BJ (cell line): ENCODE measurements at regions not wholly inside any gene's neighbourhood (a gene's known extent, or its start where the extent isn't known, plus 50 kb on each side); places are given as distances from the start of the nearest gene placed in this dataset.

ENCODE experiments used
- CTCF ChIA-PET: fragments of 350-600 bp; formaldehyde crosslinking; extraction: SDS; loops from one replicate; lab custom pipeline; 2021; ENCODE audit warnings: antibody characterized with exemption, inconsistent platforms; lab: Yijun Ruan, JAX
- POLR2A ChIA-PET: fragments of 300-600 bp; sonication (Branson Sonifier 250); formaldehyde crosslinking; extraction: SDS; loops from one replicate; lab custom pipeline; 2021; ENCODE audit warnings: antibody characterized with exemption; lab: Charles Lee
- DNase-seq: peaks from one replicate; pipeline ENCODE4 v3.0.0-alpha.2; 2011; ENCODE audit warnings: low read depth
- H3K27me3 ChIP-seq: 2 replicates; pipeline ENCODE4 v1.6.0; 2011; ENCODE audit warnings: low read length; ENCODE audit not compliant: control insufficient read depth, insufficient read depth
- H3K36me3 ChIP-seq: 2 replicates; pipeline ENCODE4 v1.5.1; 2011; ENCODE audit warnings: low read length; ENCODE audit not compliant: control insufficient read depth, insufficient read depth
- H3K4me3 ChIP-seq: 2 replicates; pipeline ENCODE4 v1.5.1; 2011; ENCODE audit warnings: low read depth, mild to moderate bottlenecking, control low read depth, low read length
- TF ChIP-seq, protein P1 (sequence below): IDR thresholded peaks from 2 replicates; pipeline ENCODE4 v1.5.1; 2011; ENCODE audit warnings: low read depth, mild to moderate bottlenecking, control low read depth, inconsistent platforms, low read length, moderate library complexity; ENCODE audit not compliant: insufficient read depth

DNA sequence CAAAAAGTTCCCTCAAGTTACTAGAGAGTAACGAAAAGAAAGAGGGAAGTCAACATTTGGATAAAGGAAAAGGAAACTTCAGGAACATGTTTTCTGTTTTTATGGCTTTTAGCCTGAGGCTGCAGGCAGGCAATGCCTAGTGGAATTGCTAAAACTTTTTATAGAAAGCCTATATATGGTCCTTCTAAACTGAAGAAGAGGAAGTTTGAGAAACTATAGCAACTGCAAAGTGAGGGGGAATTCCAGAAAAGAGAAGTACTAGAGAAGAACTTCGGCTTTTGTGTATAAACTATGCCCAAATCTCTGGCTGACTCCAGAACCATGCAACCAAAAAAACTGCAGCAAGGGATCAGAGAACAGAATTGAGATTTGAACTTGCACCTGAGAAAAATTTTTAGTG lies 74.3 kb upstream of the ARHGAP42 start:
- Histone ChIP-seq H3K4me3 (no peak overlapping the region), H3K27me3 (no peaks in the 10 kb centered on the region), H3K36me3 (no peaks in the 10 kb centered on the region)
- no peak for DNase-seq
- ChIA-PET CTCF (no interaction called here), POLR2A (no interaction called here)
- TF ChIP-seq, protein P1, sequence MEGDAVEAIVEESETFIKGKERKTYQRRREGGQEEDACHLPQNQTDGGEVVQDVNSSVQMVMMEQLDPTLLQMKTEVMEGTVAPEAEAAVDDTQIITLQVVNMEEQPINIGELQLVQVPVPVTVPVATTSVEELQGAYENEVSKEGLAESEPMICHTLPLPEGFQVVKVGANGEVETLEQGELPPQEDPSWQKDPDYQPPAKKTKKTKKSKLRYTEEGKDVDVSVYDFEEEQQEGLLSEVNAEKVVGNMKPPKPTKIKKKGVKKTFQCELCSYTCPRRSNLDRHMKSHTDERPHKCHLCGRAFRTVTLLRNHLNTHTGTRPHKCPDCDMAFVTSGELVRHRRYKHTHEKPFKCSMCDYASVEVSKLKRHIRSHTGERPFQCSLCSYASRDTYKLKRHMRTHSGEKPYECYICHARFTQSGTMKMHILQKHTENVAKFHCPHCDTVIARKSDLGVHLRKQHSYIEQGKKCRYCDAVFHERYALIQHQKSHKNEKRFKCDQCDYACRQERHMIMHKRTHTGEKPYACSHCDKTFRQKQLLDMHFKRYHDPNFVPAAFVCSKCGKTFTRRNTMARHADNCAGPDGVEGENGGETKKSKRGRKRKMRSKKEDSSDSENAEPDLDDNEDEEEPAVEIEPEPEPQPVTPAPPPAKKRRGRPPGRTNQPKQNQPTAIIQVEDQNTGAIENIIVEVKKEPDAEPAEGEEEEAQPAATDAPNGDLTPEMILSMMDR = no peak

DNA sequence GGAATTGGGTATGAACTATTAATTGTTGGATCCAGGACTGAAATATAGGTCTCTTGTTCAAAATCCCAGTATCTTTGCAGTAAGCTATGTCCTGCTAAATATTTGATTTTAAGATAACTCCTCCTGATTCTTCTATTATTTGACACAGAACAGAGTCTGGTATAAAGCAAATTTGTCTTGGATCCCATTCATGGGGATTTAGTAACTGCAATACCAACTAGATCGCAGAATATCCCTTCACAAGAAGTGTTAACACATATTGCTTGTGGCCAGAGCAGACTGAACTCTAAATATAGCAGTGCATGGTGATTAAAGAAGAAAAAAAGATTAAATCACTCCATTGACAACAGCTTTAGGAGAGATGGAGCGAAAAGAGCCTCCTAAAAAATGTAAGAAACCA lies 68.2 kb upstream of the ARHGAP42 start:
- no peaks in the 10 kb centered on the region for H3K36me3 ChIP-seq
- TF ChIP-seq, protein P1 = no peak
- DNase-seq = no peak
- no peaks in the 10 kb centered on the region for H3K27me3 ChIP-seq
- no peak overlapping the region for H3K4me3 ChIP-seq
- POLR2A ChIA-PET = no interaction called here
- CTCF ChIA-PET = interaction anchor here (0.6 kb wide), 1 partner anchor 275 kb away, joined by 3 read pairs; no protein-coding TSS in a partner anchor

DNA sequence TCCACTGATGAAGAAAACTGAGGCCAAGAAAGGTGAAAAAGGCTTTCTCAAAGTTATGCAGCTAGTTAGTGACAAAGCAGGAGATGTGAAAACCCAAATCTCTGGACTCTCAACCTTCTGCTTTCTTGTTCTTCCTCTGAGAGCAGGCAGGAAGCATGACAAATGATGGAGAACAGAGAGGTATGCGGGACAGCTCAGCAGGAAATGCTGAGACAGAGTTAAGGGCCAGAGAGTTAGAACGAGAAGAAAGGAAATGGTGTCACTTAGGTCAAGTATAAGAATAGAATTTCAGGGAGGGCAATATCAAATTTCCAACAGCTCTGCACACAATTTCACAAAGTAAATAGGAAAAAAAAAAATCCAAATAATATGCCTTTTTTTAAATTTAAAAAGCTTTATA lies 67.6 kb upstream of the ARHGAP42 start:
- POLR2A ChIA-PET = no interaction called here
- no peaks in the 10 kb centered on the region for H3K36me3 ChIP-seq
- no peak for DNase-seq
- no peaks in the 10 kb centered on the region for H3K27me3 ChIP-seq
- CTCF ChIA-PET = interaction anchor here (0.6 to 0.7 kb wide), 2 partner anchors 70 to 126 kb away, joined by 3 read pairs; no protein-coding TSS in a partner anchor
- no peak overlapping the region for H3K4me3 ChIP-seq
- TF ChIP-seq, protein P1 = no peak

DNA sequence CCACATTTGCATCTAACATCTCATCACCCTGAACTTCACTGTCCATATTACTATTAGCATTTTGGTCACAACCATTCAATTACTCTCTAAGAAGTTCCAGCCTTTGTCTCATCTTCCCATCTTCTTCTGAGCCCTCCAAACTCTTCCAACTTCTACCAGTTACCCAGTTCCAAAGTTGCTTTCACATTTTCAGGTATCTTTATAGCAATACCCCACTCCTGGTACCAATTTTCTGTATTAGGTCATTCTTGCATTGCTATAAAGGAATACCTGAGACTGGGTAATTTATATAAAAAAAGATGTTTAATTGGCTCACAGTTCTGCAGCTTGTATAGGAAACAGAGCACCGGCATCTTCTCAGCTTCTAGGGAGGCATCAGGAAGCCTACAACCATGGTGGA lies 64.7 kb upstream of the ARHGAP42 start:
- no peak for DNase-seq
- TF ChIP-seq, protein P1 = no peak
- POLR2A ChIA-PET = no interaction called here
- CTCF ChIA-PET = no interaction called here
- H3K36me3 ChIP-seq = no peaks in the 10 kb centered on the region
- no peaks in the 10 kb centered on the region for H3K27me3 ChIP-seq
- H3K4me3 ChIP-seq = no peak overlapping the region

DNA sequence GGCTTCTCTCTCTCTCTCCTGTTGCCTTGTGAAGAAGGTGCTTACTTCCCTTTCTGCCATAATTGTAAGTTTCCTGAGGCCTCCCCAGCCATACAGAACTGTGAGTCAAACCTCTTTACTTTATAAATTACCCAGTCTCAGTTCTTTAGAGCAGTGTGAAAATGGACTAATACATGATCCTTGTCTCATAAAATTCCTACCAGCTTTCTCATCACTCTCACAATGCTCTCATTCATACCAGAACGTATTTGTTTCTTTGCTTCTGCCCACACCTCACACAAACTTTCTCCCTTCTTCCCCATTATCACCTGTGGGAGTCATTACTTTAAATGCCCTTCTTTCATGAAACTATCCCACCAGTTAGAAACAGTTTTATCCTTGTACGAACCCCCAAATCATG lies 62.7 kb upstream of the ARHGAP42 start:
- CTCF ChIA-PET = no interaction called here
- DNase-seq = no peak
- no peaks in the 10 kb centered on the region for H3K36me3 ChIP-seq
- no peaks in the 10 kb centered on the region for H3K27me3 ChIP-seq
- TF ChIP-seq, protein P1 = no peak
- POLR2A ChIA-PET = no interaction called here
- H3K4me3 ChIP-seq = no peak overlapping the region
